GM19467 (cell line): ENCODE measurements at regions not wholly inside any gene's neighbourhood (a gene's known extent, or its start where the extent isn't known, plus 50 kb on each side); places are given as distances from the start of the nearest gene placed in this dataset.

Source experiments
- ATAC-seq: cut with Tn5 transposase; IDR thresholded peaks from one replicate; pipeline ENCODE4 v1.9.1; 2021; ENCODE audit warnings: mild to moderate bottlenecking, moderate library complexity; ENCODE audit not compliant: unreplicated experiment

DNA sequence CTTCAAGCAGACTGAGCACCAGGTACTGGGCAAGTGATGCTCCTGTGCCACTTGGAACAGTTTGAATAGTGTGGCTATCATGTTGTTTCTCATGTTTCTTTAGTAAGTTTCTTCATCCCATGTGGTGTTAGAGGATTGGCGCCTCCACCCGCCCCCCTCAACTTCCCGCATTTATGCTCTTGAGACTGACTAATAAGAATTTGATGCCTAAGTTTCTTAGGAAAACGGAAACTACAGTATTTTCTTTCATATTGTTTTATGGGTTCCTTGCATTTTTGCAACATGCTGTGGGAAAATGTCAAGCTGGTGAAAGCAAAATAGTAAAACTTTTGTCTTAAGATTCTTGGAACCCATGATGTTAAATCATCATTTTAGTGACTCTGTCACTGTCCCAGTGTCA lies 101.2 kb upstream of the SLC4A4 start:
- ATAC-seq = no peak

DNA sequence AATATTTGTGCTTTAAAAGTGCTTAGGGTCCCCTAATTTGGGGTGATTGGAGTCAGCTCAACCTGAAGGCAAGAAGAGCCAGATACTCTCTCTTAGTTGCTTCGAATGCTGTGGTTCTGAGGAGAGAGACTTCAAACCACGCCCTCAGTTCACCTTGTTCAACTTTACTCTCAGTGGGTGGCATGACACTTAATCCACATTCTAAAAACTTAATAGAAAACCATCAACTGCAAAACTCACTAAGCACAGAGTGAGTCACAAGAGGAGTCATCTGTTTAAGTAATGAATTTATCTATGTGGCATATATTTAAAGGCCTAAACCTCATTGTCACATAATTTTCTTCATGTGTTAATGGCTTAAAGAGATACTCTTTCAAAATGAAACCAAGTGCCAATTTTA lies 99.5 kb upstream of the SLC4A4 start:
- ATAC-seq = no peak

GRCh38 chr4:71240094-71240493 lies 98.7 kb upstream of the SLC4A4 start:
- ATAC-seq = no peak

GRCh38 chr4:71241501-71242288 lies 97.1 kb upstream of the SLC4A4 start:
- no peak for ATAC-seq

GRCh38 chr4:71243091-71243833 lies 95.6 kb upstream of the SLC4A4 start:
- ATAC-seq = no peak

- ATAC-seq = no peak
These were observed 91.1 kb upstream of the SLC4A4 start for GRCh38 chr4:71247706-71248105.

DNA sequence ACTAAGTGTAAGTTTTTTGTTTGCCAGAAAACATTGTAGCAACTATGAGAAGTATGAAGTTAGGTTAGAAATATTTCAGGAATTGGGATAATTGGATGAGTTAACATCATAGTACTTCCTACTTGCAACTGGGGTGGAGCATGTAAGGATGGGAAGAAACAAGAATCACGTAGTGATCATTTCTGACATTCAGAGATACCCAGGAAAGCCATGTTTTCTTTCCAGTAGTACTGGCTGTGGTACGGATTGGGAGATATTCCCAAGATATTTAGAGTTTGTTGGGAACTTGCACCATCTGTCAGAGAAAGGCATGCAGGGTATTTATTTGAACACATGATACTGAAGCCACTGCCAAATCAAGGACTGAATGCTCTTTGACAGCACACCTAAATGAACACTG lies 87.6 kb upstream of the SLC4A4 start:
- no peak for ATAC-seq

GRCh38 chr4:71253545-71253944 lies 85.3 kb upstream of the SLC4A4 start:
- no peak for ATAC-seq

DNA sequence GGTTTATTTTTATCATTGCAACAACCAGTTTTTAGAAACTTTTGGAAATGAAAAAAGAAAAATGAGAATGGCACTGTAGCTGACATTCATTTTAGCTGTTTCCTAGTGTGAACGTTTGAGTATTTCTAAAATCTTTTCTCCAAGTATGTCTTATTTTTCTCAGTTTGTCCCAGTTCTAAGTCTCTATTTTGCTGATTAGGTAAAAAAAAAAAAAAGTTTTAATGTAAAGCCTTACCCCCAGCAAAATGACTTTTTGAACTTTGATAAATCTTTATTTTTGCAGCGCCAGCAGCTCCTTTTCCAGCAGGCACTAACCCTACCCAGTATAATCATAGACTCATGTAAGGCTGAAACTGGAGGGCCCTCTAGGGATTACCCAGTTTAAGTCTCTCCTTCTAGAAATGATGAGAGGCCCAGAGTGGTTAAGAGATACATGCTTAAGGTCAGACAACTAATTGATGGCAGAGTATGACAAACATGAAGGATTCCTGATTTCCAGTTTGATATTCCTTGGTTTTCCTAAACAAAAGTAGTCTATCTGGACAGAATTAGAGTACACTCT lies 84.3 kb upstream of the SLC4A4 start:
- no peak for ATAC-seq

DNA sequence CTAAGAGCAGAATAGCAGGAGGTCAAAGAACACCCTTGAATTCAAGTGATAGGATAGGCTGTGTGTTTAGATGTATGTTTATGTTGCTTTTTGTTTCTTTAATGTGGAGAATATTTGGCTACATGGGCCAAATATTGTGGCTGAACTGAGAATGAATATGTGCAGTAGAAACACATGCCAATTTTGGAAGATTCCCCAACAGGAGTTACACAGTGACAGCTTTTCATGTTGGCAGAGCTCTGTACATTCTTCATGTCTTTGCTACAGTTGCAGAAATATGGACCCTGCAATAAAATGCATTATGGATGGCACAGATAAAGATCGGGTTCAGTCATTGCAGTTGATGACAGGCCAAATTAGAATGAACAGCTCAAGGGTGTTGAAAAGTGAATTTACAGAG lies 82.8 kb upstream of the SLC4A4 start:
- no peak for ATAC-seq

DNA sequence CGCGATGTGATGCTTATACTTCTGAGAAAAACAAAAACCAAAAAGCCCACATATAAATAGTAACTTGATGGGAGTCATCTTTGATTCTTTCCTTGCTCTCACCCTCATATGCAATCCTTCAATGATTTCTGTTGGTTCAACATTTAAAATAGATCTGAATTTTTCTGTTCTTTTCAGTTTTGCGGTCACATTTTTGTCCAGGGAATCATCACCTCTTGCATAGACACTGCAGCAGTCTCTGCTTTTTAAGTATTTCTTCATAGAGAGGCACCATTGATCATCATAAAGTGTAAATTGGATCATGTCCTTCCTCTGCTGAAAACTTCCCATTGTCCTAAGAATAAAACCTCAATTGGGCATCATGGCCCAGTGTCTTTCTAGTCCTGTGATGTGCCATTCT lies 81.1 kb upstream of the SLC4A4 start:
- no peak for ATAC-seq

GRCh38 chr4:71258323-71258722 lies 80.5 kb upstream of the SLC4A4 start:
- ATAC-seq = no peak

- ATAC-seq = no peak
These were observed 79.5 kb upstream of the SLC4A4 start for GRCh38 chr4:71259280-71259679.

DNA sequence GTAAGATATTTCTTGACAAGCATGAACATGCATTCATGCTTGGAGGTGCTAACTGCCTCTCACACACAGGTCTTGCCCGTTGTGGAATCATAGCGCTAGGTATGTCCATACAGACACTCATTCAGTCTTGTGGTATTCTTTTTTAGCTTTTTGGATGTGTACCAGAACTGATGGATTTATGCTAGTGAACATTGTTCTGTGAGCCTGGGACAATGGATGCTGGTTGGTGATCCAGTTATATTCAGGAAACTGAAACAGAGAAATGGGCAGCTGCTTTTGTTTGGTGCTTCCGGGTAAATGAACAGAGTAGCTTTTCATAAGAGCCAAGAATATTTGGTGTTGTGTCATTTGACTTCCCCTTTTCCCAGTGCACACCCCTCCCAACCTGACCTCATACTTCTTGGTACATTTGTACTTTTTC lies 78.9 kb upstream of the SLC4A4 start:
- ATAC-seq = no peak

DNA sequence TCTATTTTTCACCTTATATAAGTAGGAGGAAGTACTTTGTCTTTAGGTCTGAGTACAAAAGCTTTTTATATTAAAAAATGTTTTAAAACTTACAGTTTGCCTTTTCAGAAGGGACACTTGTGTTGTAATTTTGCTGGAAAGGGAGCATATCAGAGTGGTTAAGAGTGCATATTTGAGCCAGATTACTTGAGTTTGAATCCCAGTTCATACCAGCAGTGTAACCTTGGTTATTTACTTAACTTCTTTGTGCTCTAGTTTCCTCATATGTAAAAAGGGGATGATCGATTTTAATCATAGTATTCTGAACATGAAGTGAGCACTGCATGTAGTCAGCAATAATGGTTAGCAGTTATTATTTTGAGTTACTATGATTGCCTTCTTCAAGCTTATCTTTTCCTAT lies 78.3 kb upstream of the SLC4A4 start:
- no peak for ATAC-seq

DNA sequence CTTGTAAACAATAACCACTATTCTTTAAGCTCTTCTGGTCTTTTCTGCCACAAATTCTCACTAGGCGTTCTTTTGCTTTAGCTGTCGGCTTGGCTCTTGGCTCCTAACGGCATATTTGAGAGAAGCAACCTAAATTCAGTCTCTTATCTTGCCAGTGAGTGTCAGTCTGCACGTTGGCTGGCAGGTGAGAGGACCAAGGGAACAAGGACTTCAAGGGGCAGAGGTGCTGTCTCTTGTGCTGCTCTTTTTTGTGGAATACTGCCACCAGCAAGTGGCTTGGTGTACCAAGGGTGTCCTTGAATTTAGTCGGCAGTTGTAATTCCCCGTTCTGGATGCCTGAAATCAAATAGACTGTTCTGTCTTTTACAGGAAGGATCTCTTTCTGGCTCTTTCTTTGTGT lies 77.8 kb upstream of the SLC4A4 start:
- ATAC-seq = no peak

GRCh38 chr4:71261633-71262121 lies 77.1 kb upstream of the SLC4A4 start:
- ATAC-seq = no peak

DNA sequence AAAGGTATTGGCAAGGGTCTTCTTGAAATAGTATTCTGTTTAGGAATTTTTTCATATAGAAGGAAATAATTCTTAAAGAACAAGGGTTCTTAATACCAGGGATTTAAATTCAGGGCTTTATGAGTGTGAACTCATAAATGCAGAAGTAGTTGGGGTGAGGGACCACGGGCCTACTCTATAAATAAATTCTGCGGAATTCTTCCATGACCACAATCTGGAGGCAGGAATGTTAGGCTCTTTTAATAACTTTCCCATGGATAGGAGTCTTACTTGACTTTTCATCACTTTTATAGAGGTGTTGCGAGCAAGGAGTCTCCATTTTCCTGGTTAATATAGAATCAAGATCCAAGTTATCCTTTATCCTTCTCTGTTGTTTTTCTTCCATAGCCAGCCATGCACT lies 76.7 kb upstream of the SLC4A4 start:
- ATAC-seq = no peak

GRCh38 chr4:71266090-71266794 lies 72.6 kb upstream of the SLC4A4 start:
- ATAC-seq = no peak

DNA sequence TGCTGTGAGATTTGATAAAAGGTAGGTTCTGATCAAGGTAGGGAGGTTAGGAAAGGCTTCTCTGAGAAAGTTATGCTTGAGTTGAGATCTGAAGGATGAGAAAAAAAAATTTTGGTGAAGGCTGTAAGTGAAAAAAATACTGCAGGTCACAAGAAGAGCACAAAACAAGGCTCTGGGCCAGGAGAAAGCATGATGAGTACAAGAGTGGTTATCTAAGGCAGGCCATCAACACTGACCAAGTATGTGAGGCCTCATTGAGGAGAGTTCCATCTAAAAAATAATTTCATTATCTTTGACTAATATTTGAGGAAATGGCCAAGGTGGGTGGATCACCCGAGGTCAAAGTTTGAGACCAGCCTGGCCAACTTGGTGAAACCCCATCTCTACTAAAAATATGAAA lies 71.6 kb upstream of the SLC4A4 start:
- no peak for ATAC-seq

- ATAC-seq = no peak
These were observed 70.7 kb upstream of the SLC4A4 start for GRCh38 chr4:71268166-71268565.
